BE2C (cell line): ENCODE measurements at regions not wholly inside any gene's neighbourhood (a gene's known extent, or its start where the extent isn't known, plus 50 kb on each side); places are given as distances from the start of the nearest gene placed in this dataset.

Experiments
- DNase-seq: peaks from one replicate; pipeline ENCODE4 v3.0.0-alpha.2; 2020
- H3K27me3 ChIP-seq: fragments of 250-450 bp; sonication (Bioruptor Pico); 2 replicates; pipeline ENCODE4 v1.5.1; 2020; ENCODE audit warnings: mild to moderate bottlenecking
- H3K36me3 ChIP-seq: fragments of 250-450 bp; sonication (Bioruptor Pico); 2 replicates; pipeline ENCODE4 v1.5.1; 2020; ENCODE audit warnings: mild to moderate bottlenecking
- H3K4me1 ChIP-seq: fragments of 250-450 bp; sonication (Bioruptor Pico); 2 replicates; pipeline ENCODE4 v1.5.1; 2020
- H3K4me3 ChIP-seq: 2 replicates; pipeline ENCODE4 v1.5.1; 2011; ENCODE audit warnings: low read depth, low read length
- H3K9me3 ChIP-seq: fragments of 250-450 bp; sonication (Bioruptor Pico); 2 replicates; pipeline ENCODE4 v1.5.1; 2020
- CTCF ChIP-seq: IDR thresholded peaks from 2 replicates; pipeline ENCODE4 v1.5.1; 2012; ENCODE audit warnings: mild to moderate bottlenecking, low read depth, low read length

DNA sequence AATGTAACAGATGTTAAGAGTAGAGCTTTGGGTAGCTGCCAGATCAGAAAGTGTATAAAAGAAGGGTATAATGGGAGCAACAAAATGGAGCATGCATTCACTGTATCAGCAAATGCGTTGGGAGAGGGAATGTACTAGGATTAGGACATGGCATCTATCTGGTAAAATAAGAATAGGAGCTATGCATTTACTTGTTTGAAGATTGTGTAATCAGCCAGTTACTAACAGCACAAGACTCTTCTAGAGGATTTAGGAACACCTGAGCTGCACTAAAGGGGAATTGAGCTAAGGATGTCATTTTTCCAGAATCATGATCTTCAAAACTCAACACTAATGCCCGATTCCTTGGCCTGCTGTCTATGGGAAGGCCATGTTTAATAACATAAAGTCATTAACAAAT, 394.2 kb upstream of the TNP1 start:
- DNase-seq = no peak
- H3K27me3 ChIP-seq = no peaks in the 10 kb centered on the region
- no peak overlapping the region for H3K4me3 ChIP-seq
- H3K9me3 ChIP-seq = no peaks in the 10 kb centered on the region
- H3K36me3 ChIP-seq = no peaks in the 10 kb centered on the region
- H3K4me1 ChIP-seq = peaks cover 13% of the 10 kb centered on the region
- TF ChIP-seq CTCF = no peak

DNA sequence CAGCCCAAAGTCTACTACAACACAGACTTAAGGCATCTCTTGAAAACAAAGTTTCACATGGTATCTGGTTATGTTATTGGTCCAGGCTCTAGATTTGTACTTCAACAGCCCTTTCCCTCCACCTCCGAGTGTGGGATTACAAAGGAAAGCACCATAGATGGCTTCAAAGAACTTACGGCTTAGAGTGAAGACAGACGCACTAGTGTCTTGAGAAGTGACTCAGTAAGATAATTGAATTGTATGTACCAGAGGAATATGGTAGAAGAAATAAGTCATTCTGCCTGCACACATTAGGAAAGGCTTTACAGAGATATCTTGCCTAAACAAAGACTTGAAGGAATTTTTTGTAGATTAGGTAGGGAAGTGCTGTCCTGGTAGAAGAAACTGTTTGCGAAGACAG, 392.3 kb upstream of the TNP1 start:
- no peaks in the 10 kb centered on the region for H3K36me3 ChIP-seq
- no peaks in the 10 kb centered on the region for H3K27me3 ChIP-seq
- H3K9me3 ChIP-seq = no peaks in the 10 kb centered on the region
- no peak overlapping the region for H3K4me3 ChIP-seq
- TF ChIP-seq CTCF = no peak
- no peak for DNase-seq
- H3K4me1 ChIP-seq = peaks cover 27% of the 10 kb centered on the region

DNA sequence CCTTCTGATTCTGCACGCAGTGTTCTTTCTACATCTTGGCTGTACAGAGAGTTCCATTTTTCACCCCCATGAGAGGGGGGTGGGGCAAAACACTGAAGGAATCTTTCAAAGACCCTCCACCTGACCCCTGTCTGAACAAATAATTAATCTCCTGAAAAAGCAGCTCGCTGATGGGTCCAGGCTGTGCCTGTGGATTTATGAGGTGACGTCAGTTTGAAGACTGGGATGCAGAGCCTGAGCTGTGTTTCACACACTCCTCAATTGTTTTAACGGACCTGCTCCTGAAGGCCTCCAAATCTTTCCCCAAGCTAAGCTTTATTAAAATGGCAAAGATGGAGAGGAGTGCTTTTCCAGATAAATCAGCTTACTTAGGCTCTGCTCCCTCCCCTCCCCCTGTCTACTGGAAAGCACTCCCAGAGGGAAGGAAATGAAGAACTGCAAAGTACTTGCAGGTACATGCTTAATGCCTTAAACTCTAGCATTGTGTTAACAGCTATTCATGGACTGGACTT, 390.2 kb upstream of the TNP1 start:
- H3K36me3 ChIP-seq = no peaks in the 10 kb centered on the region
- no peak for TF ChIP-seq CTCF
- DNase-seq = peak; percentile 18
- H3K27me3 ChIP-seq = no peaks in the 10 kb centered on the region
- no peaks in the 10 kb centered on the region for H3K9me3 ChIP-seq
- H3K4me1 ChIP-seq = peaks cover 27% of the 10 kb centered on the region
- H3K4me3 ChIP-seq = no peak overlapping the region

GRCh38 chr2:217249121-217250012, 389.5 kb upstream of the TNP1 start:
- TF ChIP-seq CTCF = no peak
- H3K27me3 ChIP-seq = no peaks in the 10 kb centered on the region
- peak; percentile 62 for DNase-seq
- H3K4me3 ChIP-seq = no peak overlapping the region
- H3K9me3 ChIP-seq = no peaks in the 10 kb centered on the region
- no peaks in the 10 kb centered on the region for H3K36me3 ChIP-seq
- H3K4me1 ChIP-seq = peaks cover 31% of the 10 kb centered on the region

GRCh38 chr2:217248312-217248935, 388.6 kb upstream of the TNP1 start:
- H3K36me3 ChIP-seq = no peaks in the 10 kb centered on the region
- TF ChIP-seq CTCF = no peak
- no peaks in the 10 kb centered on the region for H3K9me3 ChIP-seq

DNA sequence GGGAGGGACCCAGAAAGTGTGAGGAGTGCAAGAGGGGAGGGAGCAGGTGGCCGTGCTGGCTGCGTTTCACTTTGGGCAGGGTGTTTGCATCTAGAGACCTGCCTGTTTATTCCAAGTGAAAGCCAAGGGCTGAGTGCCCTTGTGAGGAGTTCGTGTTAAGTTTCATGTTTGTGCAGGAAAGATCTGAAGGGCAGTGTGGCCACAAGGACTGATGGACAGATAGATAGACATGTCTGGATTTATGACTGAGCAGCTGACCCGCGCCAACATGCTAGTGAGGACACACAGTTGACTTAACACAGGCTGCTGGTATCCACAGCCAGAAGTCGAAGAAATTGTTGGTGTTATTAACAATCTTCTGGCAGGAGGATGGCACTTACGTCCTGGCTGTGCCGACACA, 387.6 kb upstream of the TNP1 start:
- Histone ChIP-seq H3K4me1 (peaks cover 42% of the 10 kb centered on the region), H3K4me3 (no peak overlapping the region), H3K9me3 (no peaks in the 10 kb centered on the region), H3K27me3 (no peaks in the 10 kb centered on the region), H3K36me3 (no peaks in the 10 kb centered on the region)
- DNase-seq = no peak
- no peak for TF ChIP-seq CTCF

More at GRCh38 chr2:217248312-217248935, 388.6 kb upstream of the TNP1 start:
- H3K4me3 ChIP-seq = no peak overlapping the region
- H3K4me1 ChIP-seq = peaks cover 36% of the 10 kb centered on the region
- peak; percentile 87 for DNase-seq
- H3K27me3 ChIP-seq = no peaks in the 10 kb centered on the region
